B cell (primary cell): ENCODE measurements at regions not wholly inside any gene's neighbourhood (a gene's known extent, or its start where the extent isn't known, plus 50 kb on each side); places are given as distances from the start of the nearest gene placed in this dataset.

Experiments
- ATAC-seq: fragments of 200-7000 bp; cut with Tn5 transposase; one replicate; pipeline ENCODE4 v1.10.0; 2021; ENCODE audit warnings: low read depth, mild to moderate bottlenecking, moderate number of reproducible peaks, moderate library complexity
- CTCF ChIA-PET: fragments of 350-600 bp; sonication (Branson Sonifier 250); formaldehyde crosslinking; loops from one replicate; lab custom pipeline; 2021; ENCODE audit warnings: antibody characterized with exemption, inconsistent platforms; lab: Charles Lee
- POLR2A ChIA-PET: fragments of 350-600 bp; sonication (Branson Sonifier 250); formaldehyde crosslinking; loops from one replicate; lab custom pipeline; 2021; ENCODE audit warnings: antibody characterized with exemption; lab: Charles Lee
- DNase-seq: peaks from one replicate; pipeline ENCODE4 v3.0.0; 2013
- H2AFZ ChIP-seq: 2 replicates; pipeline ENCODE4 v1.6.1; 2012; ENCODE audit warnings: mild to moderate bottlenecking, low read depth, low read length; ENCODE audit not compliant: insufficient read depth, poor library complexity, severe bottlenecking
- H3K27ac ChIP-seq, 2 donors: 1 replicate in 1 of 2; 2 replicates in 1 of 2; pipeline ENCODE4 v1.5.1; 2012 to 2013; ENCODE audit warnings: low read length in 2 of 2, mild to moderate bottlenecking in 2 of 2, moderate library complexity in 1 of 2
- H3K27me3 ChIP-seq, 4 experiments: fragments of 200-600 bp in 1 of 4; sonication (generic) in 1 of 4; replicated peaks in 1 of 4; 1 replicate in 2 of 4; 2 replicates in 2 of 4; pipeline versions ENCODE4 v1.6.1 to v1.7.0; 2013 to 2016; ENCODE audit warnings: low read length in 3 of 4, mild to moderate bottlenecking in 2 of 4, mixed read lengths in 1 of 4, moderate library complexity in 1 of 4; ENCODE audit not compliant: insufficient read depth in 4 of 4, control insufficient read depth in 3 of 4; ENCODE audit errors: control extremely low read depth in 1 of 4
- H3K36me3 ChIP-seq, 2 experiments: replicated peaks in 1 of 2; 1 replicate in 1 of 2; 2 replicates in 1 of 2; pipeline versions ENCODE4 v1.6.1 to v1.7.1; 2013; ENCODE audit warnings: low read length in 1 of 2; ENCODE audit not compliant: insufficient read depth in 2 of 2, control insufficient read depth in 1 of 2; ENCODE audit errors: control extremely low read depth in 1 of 2, extremely low read depth in 1 of 2
- H3K4me1 ChIP-seq, 2 donors: fragments of 200-600 bp in 1 of 2; sonication (generic) in 1 of 2; 1 replicate in 1 of 2; 2 replicates in 1 of 2; pipeline versions ENCODE4 v1.5.1 to v1.6.1; 2013 to 2017; ENCODE audit warnings: low read length in 2 of 2; ENCODE audit not compliant: control insufficient read depth in 2 of 2, insufficient read depth in 2 of 2
- H3K4me2 ChIP-seq: replicated peaks from 2 replicates; pipeline ENCODE3; 2012; ENCODE audit warnings: mild to moderate bottlenecking, low read depth, low read length; ENCODE audit not compliant: poor library complexity, severe bottlenecking
- H3K4me3 ChIP-seq, 5 experiments: fragments of 200-600 bp in 1 of 5; sonication (generic) in 1 of 5; 1 replicate in 3 of 5; 2 replicates in 2 of 5; pipeline versions ENCODE4 v1.5.1 to v1.7.0; 2011 to 2016; ENCODE audit warnings: low read length in 4 of 5, mild to moderate bottlenecking in 4 of 5, low read depth in 2 of 5, control low read depth in 1 of 5, moderate library complexity in 1 of 5; ENCODE audit not compliant: insufficient read depth in 1 of 5; ENCODE audit errors: control extremely low read depth in 1 of 5, extremely low read depth in 1 of 5
- H3K79me2 ChIP-seq: fragments of 200-600 bp; sonication (generic); one replicate; pipeline ENCODE4 v1.6.0; 2016; ENCODE audit warnings: low read length; ENCODE audit not compliant: control insufficient read depth, insufficient read depth
- H3K9ac ChIP-seq: fragments of 200-600 bp; sonication (generic); 2 replicates; pipeline ENCODE4 v1.6.1; 2017; ENCODE audit warnings: mild to moderate bottlenecking, low read length, moderate library complexity
- H3K9me3 ChIP-seq, 3 donors: one replicate each; pipeline versions ENCODE4 v1.6.1 to v1.7.1; 2013; ENCODE audit warnings: low read length in 2 of 3; ENCODE audit not compliant: control insufficient read depth in 2 of 3, insufficient read depth in 1 of 3; ENCODE audit errors: control extremely low read depth in 1 of 3
- H4K20me1 ChIP-seq: 2 replicates; pipeline ENCODE4 v1.6.0; 2012; ENCODE audit warnings: mild to moderate bottlenecking, low read length; ENCODE audit not compliant: insufficient read depth, control insufficient read depth, poor library complexity, severe bottlenecking
- H3K27ac Mint-ChIP-seq: one replicate; pipeline ENCODE4 v1.8.0; 2021; ENCODE audit warnings: mixed read lengths
- H3K27me3 Mint-ChIP-seq: one replicate; pipeline ENCODE4 v1.8.0; 2021; ENCODE audit warnings: mixed read lengths
- H3K4me1 Mint-ChIP-seq: one replicate; pipeline ENCODE4 v1.8.0; 2021; ENCODE audit warnings: mixed read lengths
- H3K4me3 Mint-ChIP-seq: one replicate; pipeline ENCODE4 v1.8.0; 2021; ENCODE audit warnings: mixed read lengths
- H3K9me3 Mint-ChIP-seq: one replicate; pipeline ENCODE4 v1.8.0; 2022; ENCODE audit warnings: mixed read lengths; ENCODE audit not compliant: insufficient read depth
- EZH2 ChIP-seq: IDR thresholded peaks from 2 replicates; pipeline ENCODE4 v1.6.1; 2012; ENCODE audit warnings: borderline replicate concordance, low read depth, mild to moderate bottlenecking, moderate library complexity, low read length; ENCODE audit not compliant: insufficient read depth, poor library complexity, severe bottlenecking
- WGBS: methylation state at CpG from one replicate; pipeline ENCODE4 v1.1.5; 2013; ENCODE audit warnings: missing lambda C conversion rate; ENCODE audit not compliant: insufficient coverage; 5-methylcytosine and 5-hydroxymethylcytosine counted together
- intact Hi-C: fragments of 100-400 bp; cut with micrococcal nuclease; formaldehyde crosslinking; loops from one replicate; pipeline ENCODE4 v1.10.0; 2022
- TF ChIP-seq, protein P1 (sequence below): fragments of 200-600 bp; IDR thresholded peaks from one replicate; pipeline ENCODE4 v1.8.0; 2022; ENCODE audit warnings: antibody characterized with exemption, mild to moderate bottlenecking

DNA sequence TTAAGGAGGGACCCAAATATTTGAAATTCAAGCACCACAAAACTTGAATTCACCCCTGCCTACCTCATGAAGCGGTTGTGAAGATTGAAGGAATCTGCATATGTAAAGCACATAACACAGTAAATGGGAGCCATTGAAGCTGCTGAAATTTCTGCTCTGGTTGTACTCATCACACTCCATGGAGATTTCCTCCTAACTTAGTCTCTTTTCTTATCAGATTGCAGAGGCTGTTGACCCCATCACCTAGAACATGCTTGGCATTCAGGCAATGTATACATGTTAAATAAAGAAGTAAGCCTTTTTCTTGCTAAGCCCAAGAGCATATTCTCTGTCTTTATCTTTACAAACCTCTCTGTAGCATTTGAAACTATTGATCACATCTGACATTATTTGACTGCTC, 104.9 kb upstream of the TNIP3 start:
- Histone ChIP-seq H3K4me3 (no peak overlapping the region), H3K27me3 (no peaks in the 10 kb centered on the region), H3K79me2 (no peaks in the 10 kb centered on the region), H4K20me1 (no peaks in the 10 kb centered on the region), H3K4me1 (no peaks in the 10 kb centered on the region), H3K9ac (no peak overlapping the region), H3K36me3 (no peaks in the 10 kb centered on the region), H2AFZ (no peak overlapping the region), H3K4me2 (no peak overlapping the region), H3K9me3 (no peaks in the 10 kb centered on the region), H3K27ac (no peak overlapping the region)
- ChIA-PET POLR2A (no interaction called here), CTCF (no interaction called here)
- Mint-ChIP-seq H3K27ac (no peak overlapping the region), H3K4me1 (no peaks in the 10 kb centered on the region), H3K9me3 (no peaks in the 10 kb centered on the region), H3K4me3 (no peak overlapping the region), H3K27me3 (peaks cover 8% of the 10 kb centered on the region)
- intact Hi-C loops = no loop called here
- WGBS = no CpG with 5 or more reads among the region's 1 CpG
- ATAC-seq (no peak), DNase-seq (no peak)
- no peak for TF ChIP-seq EZH2
- TF ChIP-seq, protein P1, sequence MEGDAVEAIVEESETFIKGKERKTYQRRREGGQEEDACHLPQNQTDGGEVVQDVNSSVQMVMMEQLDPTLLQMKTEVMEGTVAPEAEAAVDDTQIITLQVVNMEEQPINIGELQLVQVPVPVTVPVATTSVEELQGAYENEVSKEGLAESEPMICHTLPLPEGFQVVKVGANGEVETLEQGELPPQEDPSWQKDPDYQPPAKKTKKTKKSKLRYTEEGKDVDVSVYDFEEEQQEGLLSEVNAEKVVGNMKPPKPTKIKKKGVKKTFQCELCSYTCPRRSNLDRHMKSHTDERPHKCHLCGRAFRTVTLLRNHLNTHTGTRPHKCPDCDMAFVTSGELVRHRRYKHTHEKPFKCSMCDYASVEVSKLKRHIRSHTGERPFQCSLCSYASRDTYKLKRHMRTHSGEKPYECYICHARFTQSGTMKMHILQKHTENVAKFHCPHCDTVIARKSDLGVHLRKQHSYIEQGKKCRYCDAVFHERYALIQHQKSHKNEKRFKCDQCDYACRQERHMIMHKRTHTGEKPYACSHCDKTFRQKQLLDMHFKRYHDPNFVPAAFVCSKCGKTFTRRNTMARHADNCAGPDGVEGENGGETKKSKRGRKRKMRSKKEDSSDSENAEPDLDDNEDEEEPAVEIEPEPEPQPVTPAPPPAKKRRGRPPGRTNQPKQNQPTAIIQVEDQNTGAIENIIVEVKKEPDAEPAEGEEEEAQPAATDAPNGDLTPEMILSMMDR = no peak

GRCh38 chr4:121266982-121267381, 102.9 kb upstream of the TNIP3 start:
- CTCF ChIA-PET = no interaction called here
- H3K4me3 ChIP-seq = no peak overlapping the region
- H3K4me1 ChIP-seq = no peaks in the 10 kb centered on the region
- H2AFZ ChIP-seq = no peak overlapping the region
- 62% methylated on average over 2 of the region's 3 CpGs for WGBS
- H3K79me2 ChIP-seq = no peaks in the 10 kb centered on the region
- H3K4me3 Mint-ChIP-seq = no peak overlapping the region
- intact Hi-C loops = no loop called here
- DNase-seq (no peak), ATAC-seq (no peak)
- no peak overlapping the region for H3K9ac ChIP-seq
- no peaks in the 10 kb centered on the region for H3K9me3 Mint-ChIP-seq
- H4K20me1 ChIP-seq = no peaks in the 10 kb centered on the region
- H3K36me3 ChIP-seq = no peaks in the 10 kb centered on the region
- H3K4me1 Mint-ChIP-seq = no peaks in the 10 kb centered on the region
- no peak overlapping the region for H3K27ac Mint-ChIP-seq
- POLR2A ChIA-PET = no interaction called here
- no peaks in the 10 kb centered on the region for H3K27me3 ChIP-seq
- H3K9me3 ChIP-seq = no peaks in the 10 kb centered on the region
- H3K27me3 Mint-ChIP-seq = peaks cover 8% of the 10 kb centered on the region
- H3K27ac ChIP-seq = no peak overlapping the region
- H3K4me2 ChIP-seq = no peak overlapping the region
- TF ChIP-seq, protein P1 = no peak
- no peak for TF ChIP-seq EZH2
